HG02840 (cell line): ENCODE measurements at regions not wholly inside any gene's neighbourhood (a gene's known extent, or its start where the extent isn't known, plus 50 kb on each side); places are given as distances from the start of the nearest gene placed in this dataset.
"Not testable (repeated sequence)": the region's sequence is repeated elsewhere in the genome, so short reads cannot be mapped to it uniquely, and the experiment has no call there.

Experiments used
- ATAC-seq: cut with Tn5 transposase; IDR thresholded peaks from one replicate; pipeline ENCODE4 v1.9.1; 2021; ENCODE audit warnings: mild to moderate bottlenecking, moderate library complexity, moderate number of reproducible peaks; ENCODE audit not compliant: unreplicated experiment, low FRiP score

- not testable (repeated sequence) for ATAC-seq
Observed at GRCh38 chr13:109268492-109268891, 517.9 kb downstream of the IRS2 start.

DNA sequence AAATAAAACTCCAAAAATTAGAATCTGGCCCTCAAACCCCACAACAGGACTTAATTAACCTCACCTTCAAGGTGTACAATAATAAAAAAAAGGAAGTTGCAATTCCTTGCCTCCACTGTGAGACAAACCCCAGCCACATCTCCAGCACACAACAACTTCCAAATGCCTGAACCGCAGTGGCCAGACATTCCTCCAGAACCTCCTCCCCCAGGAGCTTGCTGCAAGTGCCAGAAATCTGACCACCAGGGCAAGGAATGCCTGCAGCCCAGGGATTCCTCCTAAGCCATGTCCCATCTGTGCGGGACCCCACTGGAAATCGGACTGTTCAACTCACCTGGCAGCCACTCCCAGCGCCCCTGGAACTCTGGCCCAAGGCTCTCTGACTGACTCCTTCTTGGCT is 519.0 kb downstream of the IRS2 start:
- not testable (repeated sequence) for ATAC-seq

- not testable (repeated sequence) for ATAC-seq
Observed at GRCh38 chr13:109265438-109265742, 521.0 kb downstream of the IRS2 start.

DNA sequence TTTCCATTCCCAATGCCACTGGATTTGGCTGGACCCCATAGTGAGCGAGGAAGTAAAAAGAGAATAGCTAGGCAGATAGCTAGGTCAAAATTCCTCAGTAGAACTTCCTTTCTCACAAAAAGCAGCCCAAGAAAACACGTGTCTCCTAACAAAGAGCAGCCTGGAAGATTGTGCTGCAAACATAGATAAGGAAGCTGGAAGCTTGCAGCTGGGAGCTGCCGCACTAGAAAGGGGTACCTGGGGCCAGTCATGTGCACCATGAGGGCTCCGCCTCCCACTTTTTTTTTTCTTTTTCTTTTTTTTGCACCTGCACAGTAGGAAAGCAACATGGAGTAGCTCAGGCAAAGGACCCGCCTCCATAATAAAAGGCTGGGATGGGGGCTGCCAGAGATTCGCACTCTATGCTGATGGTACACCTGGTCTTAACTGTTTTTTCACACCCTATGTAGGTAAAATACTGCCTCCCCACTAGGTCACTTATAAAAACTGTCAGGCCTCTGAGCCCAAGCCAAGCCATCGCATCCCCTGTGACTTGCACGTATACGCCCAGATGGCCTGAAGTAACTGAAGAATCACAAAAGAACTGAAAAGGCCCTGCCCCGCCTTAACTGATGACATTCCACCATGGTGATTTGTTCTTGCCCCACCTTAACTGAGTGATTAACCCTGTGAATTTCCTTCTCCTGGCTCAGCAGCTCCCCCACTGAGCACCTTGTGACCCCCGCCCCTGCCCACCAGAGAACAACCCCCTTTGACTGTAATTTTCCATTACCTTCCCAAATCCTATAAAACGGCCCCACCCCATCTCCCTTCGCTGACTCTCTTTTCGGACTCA is 521.6 kb downstream of the IRS2 start:
- ATAC-seq: not testable (repeated sequence)

DNA sequence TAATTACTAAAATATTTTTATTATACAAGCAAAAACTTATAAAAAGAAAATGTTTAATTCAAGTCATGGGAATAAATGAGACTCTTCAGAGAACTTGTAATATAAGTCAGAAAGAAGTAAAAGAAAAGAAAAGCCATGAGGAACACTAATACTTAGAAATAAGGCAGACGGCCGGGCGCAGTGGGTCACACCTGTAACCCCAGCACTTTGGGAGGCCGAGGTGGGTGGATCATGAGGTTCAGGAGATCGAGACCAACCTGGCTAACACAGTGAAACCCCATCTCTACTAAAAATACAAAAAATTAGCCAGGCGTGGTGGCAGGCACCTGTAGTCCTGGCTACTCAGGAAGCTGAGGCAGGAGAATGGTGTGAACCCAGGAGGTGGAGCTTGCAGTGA is 528.6 kb downstream of the IRS2 start:
- ATAC-seq: not testable (repeated sequence)
